ENCODE measurements at regions not wholly inside any gene's neighbourhood (a gene's known extent, or its start where the extent isn't known, plus 50 kb on each side); places are given as distances from the start of the nearest gene placed in this dataset.

- DNase-seq (ENCODE audit: low spot score) = no peak
Observed at GRCh38 chr20:11581271-11581670, 336.4 kb upstream of the BTBD3 start.

- DNase-seq (ENCODE audit: low spot score) = no peak
Observed at GRCh38 chr20:11582060-11582459, 335.6 kb upstream of the BTBD3 start.

- DNase-seq (ENCODE audit: low spot score) = no peak
Observed at GRCh38 chr20:11585752-11586352, 331.8 kb upstream of the BTBD3 start.

- no peak for DNase-seq (ENCODE audit: low spot score)
Observed at GRCh38 chr20:11588875-11589274, 328.8 kb upstream of the BTBD3 start.

- DNase-seq (ENCODE audit: low spot score) = no peak
Observed at GRCh38 chr20:11591965-11592364, 325.7 kb upstream of the BTBD3 start.

- no peak for DNase-seq (ENCODE audit: low spot score)
Observed at GRCh38 chr20:11604339-11604738, 313.4 kb upstream of the BTBD3 start.

- no peak for DNase-seq (ENCODE audit: low spot score)
Observed at GRCh38 chr20:11607047-11607446, 310.6 kb upstream of the BTBD3 start.

- DNase-seq (ENCODE audit: low spot score) = no peak
Observed at GRCh38 chr20:11608736-11609135, 309.0 kb upstream of the BTBD3 start.

- no peak for DNase-seq (ENCODE audit: low spot score)
Observed at GRCh38 chr20:11624704-11625103, 293.0 kb upstream of the BTBD3 start.

- DNase-seq (ENCODE audit: low spot score) = no peak
Observed at GRCh38 chr20:11626551-11626950, 291.1 kb upstream of the BTBD3 start.

GRCh38 chr20:11642866-11643265, 274.8 kb upstream of the BTBD3 start:
- no peak for DNase-seq (ENCODE audit: low spot score)

- DNase-seq (ENCODE audit: low spot score) = no peak
Observed at GRCh38 chr20:11646359-11646758, 271.3 kb upstream of the BTBD3 start.

- DNase-seq (ENCODE audit: low spot score) = no peak
Observed at GRCh38 chr20:11650566-11650965, 267.1 kb upstream of the BTBD3 start.

GRCh38 chr20:11651138-11651537, 266.6 kb upstream of the BTBD3 start:
- no peak for DNase-seq (ENCODE audit: low spot score)

GRCh38 chr20:11651647-11652046, 266.0 kb upstream of the BTBD3 start:
- DNase-seq (ENCODE audit: low spot score) = no peak

GRCh38 chr20:11652128-11652527, 265.6 kb upstream of the BTBD3 start:
- no peak for DNase-seq (ENCODE audit: low spot score)

GRCh38 chr20:11654766-11655165, 262.9 kb upstream of the BTBD3 start:
- DNase-seq (ENCODE audit: low spot score) = no peak

- DNase-seq (ENCODE audit: low spot score) = no peak
Observed at GRCh38 chr20:11660673-11661072, 257.0 kb upstream of the BTBD3 start.

GRCh38 chr20:11671015-11671511, 246.6 kb upstream of the BTBD3 start:
- DNase-seq (ENCODE audit: low spot score) = no peak

- no peak for DNase-seq (ENCODE audit: low spot score)
Observed at GRCh38 chr20:11672959-11673358, 244.7 kb upstream of the BTBD3 start.

- DNase-seq (ENCODE audit: low spot score) = no peak
Observed at GRCh38 chr20:11675920-11676629, 241.6 kb upstream of the BTBD3 start.

- no peak for DNase-seq (ENCODE audit: low spot score)
Observed at GRCh38 chr20:11676630-11677287, 240.9 kb upstream of the BTBD3 start.

- no peak for DNase-seq (ENCODE audit: low spot score)
Observed at GRCh38 chr20:11677428-11677827, 240.3 kb upstream of the BTBD3 start.
